DOHH2 (cell line): ENCODE measurements at regions not wholly inside any gene's neighbourhood (a gene's known extent, or its start where the extent isn't known, plus 50 kb on each side); places are given as distances from the start of the nearest gene placed in this dataset.

Experiments
- H3F3A ChIP-seq: fragments of 200-600 bp; sonication (generic), shearing (Covaris generic); 2 replicates; pipeline ENCODE4 v1.6.0; 2016; ENCODE audit warnings: antibody characterized with exemption, mild to moderate bottlenecking; ENCODE audit not compliant: control insufficient read depth, insufficient read depth
- H3K27ac ChIP-seq: fragments of 200-600 bp; sonication (generic); 2 replicates; pipeline ENCODE4 v1.5.1; 2014; ENCODE audit warnings: low read depth, mild to moderate bottlenecking, low read length, moderate library complexity
- H3K27me3 ChIP-seq: fragments of 200-600 bp; sonication (generic); 2 replicates; pipeline ENCODE4 v1.6.1; 2014; ENCODE audit warnings: mild to moderate bottlenecking, low read length, mixed read lengths; ENCODE audit not compliant: control insufficient read depth
- H3K36me3 ChIP-seq: fragments of 200-600 bp; sonication (generic); 2 replicates; pipeline ENCODE4 v1.6.1; 2014; ENCODE audit warnings: mild to moderate bottlenecking, low read length, moderate library complexity, mixed read lengths; ENCODE audit not compliant: control insufficient read depth
- H3K4me1 ChIP-seq: fragments of 200-600 bp; sonication (generic); 2 replicates; pipeline ENCODE4 v1.6.1; 2014; ENCODE audit warnings: mild to moderate bottlenecking, low read length, mixed read lengths; ENCODE audit not compliant: control insufficient read depth
- H3K4me2 ChIP-seq: fragments of 200-600 bp; sonication (generic); 2 replicates; pipeline ENCODE4 v1.6.0; 2014; ENCODE audit warnings: mild to moderate bottlenecking, low read length, moderate library complexity
- H3K4me3 ChIP-seq: fragments of 200-600 bp; sonication (generic); 2 replicates; pipeline ENCODE4 v1.5.1; 2014; ENCODE audit warnings: mild to moderate bottlenecking, low read length, mixed read lengths
- H3K79me2 ChIP-seq: fragments of 200-600 bp; sonication (generic); 2 replicates; pipeline ENCODE4 v1.6.1; 2014; ENCODE audit warnings: mild to moderate bottlenecking, low read length, mixed read lengths; ENCODE audit not compliant: control insufficient read depth
- H3K9me2 ChIP-seq: fragments of 200-600 bp; sonication (generic); replicated peaks from 2 replicates; pipeline ENCODE4 v1.6.1; 2014; ENCODE audit warnings: mild to moderate bottlenecking, low read length, mixed read lengths; ENCODE audit not compliant: control insufficient read depth
- H3K9me3 ChIP-seq: fragments of 200-600 bp; sonication (generic); 2 replicates; pipeline ENCODE4 v1.6.1; 2014; ENCODE audit warnings: antibody characterized with exemption, low read length, mixed read lengths; ENCODE audit not compliant: control insufficient read depth, insufficient read depth
- H4K20me1 ChIP-seq: fragments of 200-600 bp; sonication (generic); 2 replicates; pipeline ENCODE4 v1.6.0; 2014; ENCODE audit warnings: low read depth, mild to moderate bottlenecking, antibody characterized with exemption, low read length, moderate library complexity; ENCODE audit not compliant: control insufficient read depth, insufficient read depth
- CTCF ChIP-seq: fragments of 200-600 bp; sonication (generic); IDR thresholded peaks from one replicate; pipeline ENCODE4 v1.5.1; 2014; ENCODE audit warnings: antibody characterized with exemption, mild to moderate bottlenecking, low read depth, low read length; ENCODE audit not compliant: poor library complexity, severe bottlenecking
- EZH2phosphoT487 ChIP-seq: fragments of 200-600 bp; sonication (generic); IDR thresholded peaks from 2 replicates; pipeline ENCODE4 v1.6.1; 2017; ENCODE audit warnings: borderline replicate concordance, mild to moderate bottlenecking, antibody characterized with exemption, low read length, moderate library complexity, mixed read lengths

- no peaks in the 10 kb centered on the region for H4K20me1 ChIP-seq
- no peak for TF ChIP-seq EZH2phosphoT487
- TF ChIP-seq CTCF = no peak
- H3K4me2 ChIP-seq = no peak overlapping the region
- no peaks in the 10 kb centered on the region for H3K9me2 ChIP-seq
- no peaks in the 10 kb centered on the region for H3K27me3 ChIP-seq
- no peaks in the 10 kb centered on the region for H3K79me2 ChIP-seq
- H3K4me1 ChIP-seq = peaks cover 13% of the 10 kb centered on the region
- no peaks in the 10 kb centered on the region for H3F3A ChIP-seq
- no peak overlapping the region for H3K4me3 ChIP-seq
- no peaks in the 10 kb centered on the region for H3K36me3 ChIP-seq
- H3K9me3 ChIP-seq = 0 out of 2 replicates have a peak, but pooled peaks cover 3% of the 10 kb centered on the region
- no peak overlapping the region for H3K27ac ChIP-seq
Measured at GRCh38 chr11:95490625-95491024, 259.6 kb upstream of the SESN3 start.

- TF ChIP-seq EZH2phosphoT487 (no peak), CTCF (no peak)
- Histone ChIP-seq H3K9me3 (0 out of 2 replicates have a peak, but pooled peaks cover 3% of the 10 kb centered on the region), H3K27me3 (no peaks in the 10 kb centered on the region), H3K27ac (no peak overlapping the region), H3K79me2 (no peaks in the 10 kb centered on the region), H3K4me1 (peaks cover 13% of the 10 kb centered on the region), H3K4me3 (no peak overlapping the region), H3K36me3 (no peaks in the 10 kb centered on the region), H3K4me2 (peak overlapping the region; percentile 21), H3K9me2 (no peaks in the 10 kb centered on the region), H4K20me1 (no peaks in the 10 kb centered on the region), H3F3A (no peaks in the 10 kb centered on the region)
Measured at GRCh38 chr11:95487938-95488337, 256.9 kb upstream of the SESN3 start.

- Histone ChIP-seq H3K9me3 (0 out of 2 replicates have a peak, but pooled peaks cover 3% of the 10 kb centered on the region), H3K79me2 (no peaks in the 10 kb centered on the region), H3K4me1 (peaks cover 13% of the 10 kb centered on the region), H3K9me2 (no peaks in the 10 kb centered on the region), H3F3A (no peaks in the 10 kb centered on the region), H3K27ac (no peak overlapping the region), H3K36me3 (no peaks in the 10 kb centered on the region), H3K4me3 (no peak overlapping the region), H4K20me1 (no peaks in the 10 kb centered on the region), H3K27me3 (no peaks in the 10 kb centered on the region), H3K4me2 (peak overlapping the region; percentile 21)
- TF ChIP-seq EZH2phosphoT487 (no peak), CTCF (no peak)
Measured at GRCh38 chr11:95487391-95487790, 256.4 kb upstream of the SESN3 start.

DNA sequence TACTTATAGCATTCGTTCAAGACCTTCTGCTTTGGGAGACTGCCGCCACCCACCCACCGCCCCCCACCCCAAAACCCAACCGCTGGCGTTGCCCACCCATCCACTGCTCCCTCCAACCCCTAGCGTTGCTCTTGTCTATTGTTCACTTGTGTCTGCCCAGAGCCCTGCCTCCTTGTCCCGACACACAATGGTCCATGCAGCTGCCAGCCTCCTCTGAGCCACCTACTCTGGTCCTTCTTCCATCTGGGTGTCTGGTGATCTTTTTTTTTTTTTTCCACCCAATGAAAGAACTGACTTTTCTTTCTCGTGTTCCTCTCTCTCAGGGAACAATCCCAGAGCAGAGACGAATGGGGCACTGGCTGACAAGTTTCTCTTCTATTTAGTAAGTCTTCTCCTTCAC is 256.0 kb upstream of the SESN3 start:
- no peak overlapping the region for H3K4me3 ChIP-seq
- no peaks in the 10 kb centered on the region for H3K9me2 ChIP-seq
- no peak overlapping the region for H3K4me2 ChIP-seq
- 0 out of 2 replicates have a peak, but pooled peaks cover 3% of the 10 kb centered on the region for H3K9me3 ChIP-seq
- no peaks in the 10 kb centered on the region for H3K27me3 ChIP-seq
- no peaks in the 10 kb centered on the region for H3K36me3 ChIP-seq
- H3F3A ChIP-seq = no peaks in the 10 kb centered on the region
- no peaks in the 10 kb centered on the region for H3K79me2 ChIP-seq
- TF ChIP-seq EZH2phosphoT487 (no peak), CTCF (no peak)
- no peak overlapping the region for H3K27ac ChIP-seq
- H3K4me1 ChIP-seq = peaks cover 13% of the 10 kb centered on the region
- no peaks in the 10 kb centered on the region for H4K20me1 ChIP-seq
